Hematopoietic multipotent progenitor cell treated with erythropoietin and hydrocortisone succinate and interleukin-3 and kit ligand, for 4 days (in vitro differentiated cells): ENCODE measurements at regions not wholly inside any gene's neighbourhood (a gene's known extent, or its start where the extent isn't known, plus 50 kb on each side); places are given as distances from the start of the nearest gene placed in this dataset.
"Not testable (repeated sequence)": the region's sequence is repeated elsewhere in the genome, so short reads cannot be mapped to it uniquely, and the experiment has no call there.

Source experiments
- DNase-seq: peaks from one replicate; pipeline ENCODE4 v3.0.0-alpha.2; 2015

GRCh38 chrX:150167482-150168324 is 195.4 kb upstream of the MAMLD1 start:
- no peak for DNase-seq

DNA sequence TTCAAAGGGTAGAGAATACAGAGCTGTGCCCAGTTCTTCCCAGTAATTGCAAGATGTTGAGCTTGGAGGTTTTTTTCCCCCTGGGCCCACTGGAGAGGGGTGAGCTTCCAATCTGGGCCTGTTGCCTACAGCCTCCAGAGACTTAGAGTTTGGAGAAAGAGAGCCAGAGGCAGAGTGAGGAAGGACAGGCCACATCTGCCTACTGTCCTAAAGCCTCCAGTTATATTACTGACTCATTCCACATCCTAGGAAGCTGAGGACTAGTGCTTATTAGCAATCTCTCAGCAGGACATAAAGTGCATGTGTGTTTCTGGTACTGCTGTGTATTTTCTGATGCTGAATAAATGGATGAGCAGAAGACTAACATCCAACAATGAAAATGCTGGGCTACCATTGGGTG is 181.0 kb upstream of the MAMLD1 start:
- DNase-seq, result no peak

GRCh38 chrX:150184491-150184890 is 178.6 kb upstream of the MAMLD1 start:
- DNase-seq, result no peak

DNA sequence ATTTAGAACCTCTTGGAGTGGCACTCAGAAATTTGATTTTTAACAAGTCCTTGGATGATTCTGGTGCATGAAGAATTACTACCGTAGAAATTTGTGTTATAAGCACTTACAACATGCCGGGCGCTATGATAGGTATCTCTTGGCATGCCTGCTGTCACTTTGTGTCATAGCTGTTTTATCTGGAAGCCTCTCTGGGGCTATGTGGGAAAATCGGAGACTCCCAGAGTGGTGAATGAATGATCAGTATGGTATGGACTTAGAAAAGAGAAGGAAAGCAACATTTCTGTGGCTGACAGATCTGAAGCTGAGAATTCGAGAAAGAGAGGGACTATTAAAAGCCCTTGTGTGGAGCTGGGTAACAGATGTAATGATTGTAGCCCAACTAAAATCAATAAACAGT is 177.4 kb upstream of the MAMLD1 start:
- no peak for DNase-seq

DNA sequence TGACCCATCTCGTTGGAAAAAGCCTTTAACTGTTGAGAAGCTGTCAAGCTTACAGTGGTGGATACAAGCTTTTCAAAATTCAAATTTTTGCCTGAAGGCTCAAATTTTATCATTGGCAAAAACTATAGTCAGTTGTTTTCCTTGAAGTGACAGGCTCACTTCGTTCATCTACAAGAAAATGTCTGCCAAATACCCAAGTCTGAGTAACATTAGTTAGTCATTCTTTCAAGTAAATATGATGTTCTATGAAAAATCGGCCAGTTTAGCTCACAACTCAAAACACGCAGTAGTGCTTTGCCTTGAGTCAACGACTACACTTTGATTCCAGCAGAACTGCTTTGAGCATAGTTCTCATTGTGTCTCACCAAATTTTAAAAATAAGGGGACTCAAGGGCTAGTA is 170.3 kb upstream of the MAMLD1 start:
- DNase-seq, result no peak

DNA sequence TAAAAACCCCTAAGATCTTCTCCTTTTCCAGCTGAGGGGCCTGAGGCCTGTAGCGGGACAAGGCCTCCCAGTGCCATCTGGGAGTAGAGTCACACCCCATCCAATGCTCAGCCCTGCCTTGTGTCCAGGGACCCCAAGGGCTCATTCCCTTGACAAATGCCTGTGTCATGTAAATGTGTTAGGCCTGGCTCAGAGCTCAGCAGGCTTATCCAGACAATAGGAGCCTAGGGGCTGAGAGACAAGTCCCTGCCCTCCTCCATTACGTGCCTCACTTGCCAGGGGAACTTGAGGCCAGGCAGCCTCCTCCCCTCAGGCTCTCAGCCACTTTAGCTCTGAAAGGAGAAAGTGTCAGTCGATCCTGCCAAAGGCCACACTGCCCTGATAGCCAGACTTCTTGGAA is 166.8 kb upstream of the MAMLD1 start:
- DNase-seq, result no peak

DNA sequence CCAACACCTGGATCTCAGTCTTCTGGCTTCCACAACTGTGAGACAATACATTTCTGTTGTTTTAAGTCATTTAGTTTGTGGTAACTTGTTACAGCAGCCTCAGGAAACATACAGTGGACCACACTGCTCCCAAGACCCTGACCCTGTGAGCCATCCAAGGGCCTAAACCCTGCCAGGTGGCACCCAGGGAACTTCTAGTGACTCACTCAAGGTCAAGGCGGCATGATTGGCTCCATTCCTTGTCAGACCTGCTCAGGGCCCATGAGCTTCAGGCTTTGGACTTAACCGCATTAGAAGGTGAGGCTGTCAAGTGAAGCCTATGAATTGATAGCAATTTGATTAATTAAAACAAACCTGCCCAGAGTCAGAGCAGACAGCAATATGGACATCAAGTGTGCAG is 165.7 kb upstream of the MAMLD1 start:
- no peak for DNase-seq

- DNase-seq, result no peak
Measured at GRCh38 chrX:150198776-150199175, 164.3 kb upstream of the MAMLD1 start.

- DNase-seq, result no peak
Measured at GRCh38 chrX:150199181-150199580, 163.9 kb upstream of the MAMLD1 start.

DNA sequence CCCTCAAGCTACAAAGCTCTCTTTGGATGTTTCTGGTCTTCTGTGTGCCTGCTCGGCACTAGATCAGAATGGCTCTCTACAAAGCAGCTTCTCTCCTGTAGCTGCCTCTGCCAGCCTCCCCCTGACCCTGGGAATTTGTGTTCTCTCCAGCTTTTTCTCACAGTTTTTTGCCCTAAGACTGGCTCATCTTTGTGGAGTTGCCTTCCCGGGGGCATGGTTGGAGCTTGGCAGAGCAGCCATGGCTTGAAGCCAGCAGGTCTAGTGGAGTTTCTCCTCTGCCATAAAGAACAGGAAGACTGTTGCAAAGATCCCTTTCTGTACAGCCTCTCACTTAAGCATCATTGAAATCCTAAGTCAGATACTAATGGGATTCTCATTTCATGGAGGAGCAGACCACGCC is 163.3 kb upstream of the MAMLD1 start:
- DNase-seq, result no peak

- no peak for DNase-seq
Measured at GRCh38 chrX:150200361-150200760, 162.8 kb upstream of the MAMLD1 start.

- peak; percentile 65 for DNase-seq
Measured at GRCh38 chrX:150200820-150201287, 162.3 kb upstream of the MAMLD1 start.

DNA sequence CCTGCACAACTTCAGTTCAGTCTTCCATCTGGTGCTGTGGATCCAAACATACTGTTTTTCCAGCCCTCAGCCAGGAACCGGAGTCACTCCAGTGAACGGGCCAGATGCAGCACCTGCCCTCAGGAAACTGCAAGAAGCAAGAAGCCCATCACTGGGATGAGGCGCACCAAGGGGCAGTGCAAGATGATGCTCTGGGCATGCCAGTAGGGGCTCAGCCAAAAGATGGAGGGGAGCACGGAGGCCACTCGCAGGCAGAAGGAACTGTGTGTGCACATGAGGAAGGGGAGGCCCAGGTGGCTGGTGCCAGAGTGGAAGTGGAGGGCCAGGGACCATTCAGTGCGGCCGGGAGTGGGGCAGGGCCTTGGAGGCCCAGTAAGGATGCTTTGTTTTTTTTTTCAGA is 161.7 kb upstream of the MAMLD1 start:
- no peak for DNase-seq

DNA sequence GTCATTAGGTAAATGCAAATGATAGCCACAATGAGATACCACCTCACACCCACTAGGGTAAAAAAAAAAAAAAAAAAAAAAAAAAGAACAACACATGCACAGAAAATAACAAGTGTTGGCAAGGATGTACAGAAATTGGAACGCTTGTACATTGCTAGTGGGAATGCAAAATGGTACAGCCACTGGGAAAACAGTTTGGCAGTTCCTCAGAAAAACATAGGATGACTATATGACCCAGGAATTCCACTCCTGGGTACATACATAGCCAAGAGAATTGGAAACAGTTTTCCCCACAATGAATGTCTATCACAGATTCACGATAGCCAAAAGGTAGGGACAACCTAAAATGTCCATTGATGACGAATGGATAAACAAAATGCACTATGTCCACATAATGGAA is 161.3 kb upstream of the MAMLD1 start:
- no peak for DNase-seq

DNA sequence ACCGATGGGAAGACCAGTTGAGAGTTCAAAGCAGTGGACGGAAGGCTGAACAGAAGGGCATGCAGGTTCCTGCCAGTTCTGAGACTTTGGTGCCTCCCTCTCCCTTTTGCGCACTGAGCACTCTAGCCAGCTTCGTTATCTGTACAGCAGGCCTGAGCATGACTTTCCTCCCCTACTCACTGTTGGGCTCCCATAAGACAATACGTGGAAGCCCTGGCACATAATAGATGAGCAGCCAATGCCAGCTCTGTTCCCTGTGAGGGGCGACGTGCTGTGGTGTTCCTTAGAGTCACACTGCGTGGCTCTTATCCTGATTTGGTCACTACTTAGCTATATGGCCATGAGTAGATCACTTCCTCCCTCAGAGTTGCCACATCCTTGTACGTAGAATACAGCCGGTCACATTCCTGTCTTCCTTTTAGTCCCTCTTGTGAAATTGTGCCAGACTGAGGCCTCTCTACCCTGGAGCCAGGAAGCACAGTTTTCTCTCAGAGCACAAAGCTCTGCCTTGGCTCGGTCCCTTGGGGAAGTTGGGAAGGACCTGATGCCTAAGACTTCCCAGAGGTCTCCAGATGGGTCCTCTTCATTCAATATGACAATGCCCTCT is 160.4 kb upstream of the MAMLD1 start:
- peak; percentile 4 for DNase-seq

GRCh38 chrX:150203248-150203645 is 159.9 kb upstream of the MAMLD1 start:
- DNase-seq, result no peak

GRCh38 chrX:150205011-150205410 is 158.1 kb upstream of the MAMLD1 start:
- DNase-seq, result peak; percentile 4

GRCh38 chrX:150207733-150208132 is 155.4 kb upstream of the MAMLD1 start:
- DNase-seq, result no peak

DNA sequence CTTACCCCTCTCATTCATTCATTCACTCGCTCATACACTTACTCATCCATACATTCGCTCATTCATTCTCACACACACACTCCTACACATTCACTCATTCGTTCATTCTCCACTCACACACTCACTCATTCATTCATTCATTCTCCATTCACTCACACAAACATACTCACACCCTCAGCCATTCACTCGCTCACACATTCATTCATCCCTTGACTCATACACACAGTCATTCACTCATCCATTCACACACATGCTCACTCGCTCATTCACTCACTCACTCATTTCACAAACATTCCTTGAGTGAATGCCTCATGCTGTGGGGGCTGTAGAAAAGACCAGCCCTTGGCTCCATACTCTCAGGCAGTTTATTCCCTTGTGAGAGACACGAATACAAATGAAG is 151.1 kb upstream of the MAMLD1 start:
- no peak for DNase-seq

GRCh38 chrX:150212672-150213480 is 150.2 kb upstream of the MAMLD1 start:
- no peak for DNase-seq

DNA sequence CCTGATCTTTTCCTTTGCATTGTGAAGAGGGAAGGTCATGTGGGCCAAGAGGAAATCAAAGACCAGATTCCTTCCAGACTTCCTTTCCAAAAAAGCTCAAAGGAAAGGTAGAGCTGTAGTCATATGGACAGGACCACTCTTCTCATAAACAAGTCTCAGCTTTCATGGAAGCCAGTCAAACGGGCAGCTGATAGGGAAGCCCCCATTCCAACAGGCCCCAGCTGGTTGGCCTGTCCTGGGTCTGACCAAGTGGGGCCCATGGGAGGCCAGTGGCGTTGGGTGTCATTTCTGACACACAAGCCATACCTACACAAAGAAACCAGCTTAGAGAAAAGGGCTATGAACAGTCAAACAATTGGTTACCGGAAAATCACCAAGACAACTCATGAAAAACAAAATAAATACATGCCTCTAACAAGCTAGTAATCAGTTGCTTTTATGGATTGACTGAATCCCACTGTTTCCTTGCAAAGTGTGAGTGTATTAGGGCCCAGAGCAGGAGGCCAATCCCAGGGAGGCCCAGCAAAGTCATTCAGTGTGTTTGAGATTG is 149.6 kb upstream of the MAMLD1 start:
- DNase-seq, result no peak

DNA sequence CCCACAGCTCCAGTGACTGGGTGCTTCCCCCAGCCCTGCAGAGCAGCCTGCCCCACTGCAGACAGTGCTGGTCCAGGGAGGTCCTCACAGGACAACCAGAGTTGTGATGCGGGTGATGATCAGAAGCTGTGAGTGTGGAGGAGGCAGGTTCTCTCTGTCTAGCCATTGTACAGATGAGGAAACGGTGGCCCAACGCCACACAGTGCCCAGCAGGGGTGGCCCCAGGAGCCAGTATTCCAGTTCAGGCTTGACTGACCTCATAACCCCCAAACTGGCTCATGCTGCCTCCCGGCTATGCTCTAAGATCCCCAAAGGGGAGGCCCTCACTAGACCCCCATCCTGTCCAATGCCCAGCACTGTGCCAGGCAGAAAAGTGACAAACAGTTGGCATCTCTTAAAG is 147.1 kb upstream of the MAMLD1 start:
- not testable (repeated sequence) for DNase-seq

- no peak for DNase-seq
Measured at GRCh38 chrX:150216716-150217115, 146.4 kb upstream of the MAMLD1 start.
